HEK293T (cell line): ENCODE measurements at regions not wholly inside any gene's neighbourhood (a gene's known extent, or its start where the extent isn't known, plus 50 kb on each side); places are given as distances from the start of the nearest gene placed in this dataset.

Experiments used
- ARNT ChIP-seq: fragments of 450-650 bp; IDR thresholded peaks from 2 replicates; pipeline ENCODE4 v1.6.1; 2017; ENCODE audit warnings: mild to moderate bottlenecking
- BHLHE40 ChIP-seq: fragments of 450-650 bp; IDR thresholded peaks from 2 replicates; pipeline ENCODE4 v1.6.1; 2016; ENCODE audit warnings: mild to moderate bottlenecking, moderate library complexity, borderline replicate concordance
- CTBP1 ChIP-seq: fragments of 450-650 bp; IDR thresholded peaks from 2 replicates; pipeline ENCODE4 v1.6.1; 2016; ENCODE audit warnings: borderline replicate concordance
- FOXM1 ChIP-seq: fragments of 450-650 bp; IDR thresholded peaks from 2 replicates; pipeline ENCODE4 v1.6.1; 2017; ENCODE audit warnings: mild to moderate bottlenecking, borderline replicate concordance
- HDGF ChIP-seq: fragments of 450-650 bp; IDR thresholded peaks from 2 replicates; pipeline ENCODE4 v1.6.1; 2017; ENCODE audit warnings: antibody characterized with exemption, borderline replicate concordance
- NFRKB ChIP-seq: fragments of 450-650 bp; IDR thresholded peaks from 2 replicates; pipeline ENCODE4 v1.6.1; 2016; ENCODE audit warnings: mild to moderate bottlenecking, moderate library complexity
- SP1 ChIP-seq: fragments of 450-650 bp; IDR thresholded peaks from 2 replicates; pipeline ENCODE4 v1.6.1; 2017

DNA sequence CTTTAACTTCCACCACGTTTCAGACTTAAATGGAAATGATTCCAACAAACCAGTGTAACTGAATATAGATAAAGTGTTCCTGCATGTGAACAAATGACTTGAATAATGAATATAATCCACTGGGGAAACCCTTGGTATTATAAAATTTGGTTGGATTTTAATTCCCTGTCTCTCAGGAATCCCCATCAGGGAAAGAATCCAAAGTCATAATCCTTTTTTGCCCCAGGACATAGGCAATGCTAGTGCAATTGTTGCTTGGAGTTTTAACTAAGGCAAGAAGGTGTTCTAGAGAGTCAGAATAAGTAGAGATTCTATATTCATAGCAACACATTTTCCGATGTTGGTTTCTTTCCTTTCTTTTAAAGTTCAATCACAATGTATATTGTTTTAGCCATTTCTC, 1169.4 kb downstream of the GALC start:
- TF ChIP-seq SP1 (no peak), BHLHE40 (no peak), ARNT (no peak), CTBP1 (no peak), NFRKB (no peak), FOXM1 (no peak), HDGF (no peak)
